Gastrocnemius medialis (tissue), 4 donors: ENCODE measurements at regions not wholly inside any gene's neighbourhood (a gene's known extent, or its start where the extent isn't known, plus 50 kb on each side); places are given as distances from the start of the nearest gene placed in this dataset.

Experiments
- ATAC-seq, 2 donors: fragments of 150-250 bp; one replicate each; pipeline ENCODE4 v1.9.1; 2016
- DNase-seq, 2 donors: peaks; one replicate each; pipeline ENCODE4 v3.0.0-alpha.2; 2019
- H3K27ac ChIP-seq, 4 donors: fragments of 200-600 bp; sonication (generic); 1 replicate in 1 of 4; 2 replicates in 3 of 4; pipeline ENCODE4 v1.5.1; 2016 to 2018; ENCODE audit warnings: mild to moderate bottlenecking in 2 of 4, moderate library complexity in 1 of 4
- H3K27me3 ChIP-seq, 3 donors: fragments of 200-600 bp; sonication (generic) in 2 of 3; 1 replicate in 1 of 3; 2 replicates in 2 of 3; pipeline versions ENCODE4 v1.5.1 to v1.6.0; 2016 to 2019; ENCODE audit warnings: mild to moderate bottlenecking in 1 of 3, moderate library complexity in 1 of 3
- H3K36me3 ChIP-seq, 2 donors: fragments of 200-600 bp; sonication (generic) in 1 of 2; one replicate each; pipeline ENCODE4 v1.5.1; 2017 to 2018
- H3K4me1 ChIP-seq, 2 donors: fragments of 200-600 bp; sonication (generic) in 1 of 2; one replicate each; pipeline ENCODE4 v1.5.1; 2016 to 2017; ENCODE audit warnings: mild to moderate bottlenecking in 2 of 2
- H3K4me3 ChIP-seq, 4 donors: fragments of 200-600 bp; sonication (generic) in 3 of 4; 1 replicate in 1 of 4; 2 replicates in 3 of 4; pipeline ENCODE4 v1.5.1; 2016 to 2019; ENCODE audit warnings: mild to moderate bottlenecking in 2 of 4
- H3K9me3 ChIP-seq, 3 donors: fragments of 200-600 bp; sonication (generic) in 2 of 3; 1 replicate in 1 of 3; 2 replicates in 2 of 3; pipeline ENCODE4 v1.5.1; 2016 to 2019
- POLR2A ChIP-seq, 2 donors: fragments of 450-650 bp; IDR thresholded peaks; one replicate each; pipeline ENCODE4 v1.6.1; 2017; ENCODE audit warnings: antibody characterized with exemption in 2 of 2, mild to moderate bottlenecking in 2 of 2, moderate library complexity in 2 of 2
- in situ Hi-C, 4 donors: fragments of 200-750 bp; cut with MboI; loops; one replicate each; pipeline versions ENCODE4 v1.15.0 to v1.8.0; 2017; ENCODE audit warnings: low sequenced_read_pairs in 4 of 4
- intact Hi-C: fragments of 100-400 bp; cut with DNase I; formaldehyde crosslinking; loops from one replicate; pipeline ENCODE4 v1.15.1; 2023; ENCODE audit warnings: low total_unique reads
- TF ChIP-seq, protein P1 (sequence below), 5 experiments: fragments of 450-650 bp in 3 of 5; fragments of 200-600 bp in 2 of 5; sonication (generic) in 2 of 5; IDR thresholded peaks in 4 of 5; conservative IDR thresholded peaks in 1 of 5; 1 replicate in 4 of 5; 2 replicates in 1 of 5; pipeline ENCODE4 v1.5.1; 2016 to 2019; ENCODE audit warnings: antibody characterized with exemption in 5 of 5, mild to moderate bottlenecking in 3 of 5, moderate library complexity in 3 of 5

DNA sequence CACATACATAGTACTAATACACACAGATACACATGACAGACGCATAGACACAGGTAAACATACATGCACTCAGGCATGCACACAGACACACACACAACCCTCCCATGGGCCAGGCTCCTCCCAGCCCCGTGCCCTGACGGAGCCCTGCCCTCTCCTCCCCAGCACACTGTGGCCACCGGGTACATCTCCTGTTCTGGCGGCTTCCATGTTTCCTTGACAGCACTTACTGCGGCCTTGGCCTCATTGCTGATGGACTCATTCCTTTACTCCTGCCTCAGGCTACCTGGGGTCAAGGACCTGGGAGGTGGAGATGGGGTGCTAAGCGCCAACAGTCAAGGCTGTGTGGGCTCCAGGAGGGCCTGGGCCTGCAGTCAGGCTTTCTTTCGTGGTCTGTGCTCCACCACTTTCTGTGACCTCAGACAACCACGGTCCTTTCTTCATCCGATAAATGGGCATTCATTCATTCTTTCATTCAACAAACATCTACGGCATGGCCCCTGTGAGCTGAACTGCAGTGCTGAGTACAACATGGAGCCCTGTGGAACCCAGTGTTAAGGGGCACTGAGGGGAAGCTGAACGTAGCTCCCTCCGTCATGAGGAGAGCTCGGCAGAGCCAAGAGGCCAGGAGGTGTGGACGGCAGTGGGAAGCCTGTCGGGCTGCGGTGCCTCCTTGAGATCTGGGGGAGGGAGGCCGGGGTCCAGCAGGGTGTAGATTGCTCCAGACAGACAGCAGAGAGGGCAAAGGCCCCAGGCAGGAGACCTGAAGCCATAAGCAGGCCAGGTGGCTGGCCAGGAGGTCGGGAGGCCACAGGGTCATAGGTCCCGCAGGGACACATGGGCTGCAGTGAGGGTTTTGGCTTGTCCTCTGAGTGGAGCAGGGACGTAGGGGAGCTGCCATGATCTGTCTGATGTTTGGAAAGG lies 190.4 kb upstream of the HDAC4 start:
- intact Hi-C loops: no loop called here
- in situ Hi-C loops: no loop called here
- no peaks in the 10 kb centered on the region for H3K36me3 ChIP-seq
- no peaks in the 10 kb centered on the region for H3K27me3 ChIP-seq
- no peak overlapping the region for H3K27ac ChIP-seq
- H3K4me1 ChIP-seq: no peaks in the 10 kb centered on the region
- no peak for ATAC-seq
- no peak for TF ChIP-seq POLR2A (IDR thresholded peaks at IDR 0.05)
- DNase-seq: peak in 1 of 2 donors; percentile 3
- H3K4me3 ChIP-seq: no peak overlapping the region
- no peaks in the 10 kb centered on the region for H3K9me3 ChIP-seq

DNA sequence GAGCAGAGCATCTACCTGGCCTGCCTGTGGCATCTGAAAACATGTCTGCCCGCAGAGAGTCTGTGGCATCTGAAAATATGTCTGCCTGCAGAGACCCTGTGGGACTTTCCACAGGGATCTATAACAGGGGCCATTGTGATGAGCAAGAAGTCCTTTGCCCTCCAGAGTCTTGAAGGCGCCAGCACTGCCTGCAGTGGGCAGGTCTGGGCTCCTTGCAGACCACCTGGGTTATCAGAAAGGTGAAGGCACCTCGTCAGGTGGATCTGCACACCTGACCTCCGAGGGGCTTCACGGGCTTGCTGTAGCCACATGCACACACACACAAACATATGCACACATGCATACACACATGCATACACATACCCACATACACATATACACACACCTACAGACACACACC lies 189.5 kb upstream of the HDAC4 start:
- H3K36me3 ChIP-seq: no peaks in the 10 kb centered on the region
- intact Hi-C loops: no loop called here
- H3K4me3 ChIP-seq: no peak overlapping the region
- ATAC-seq (no peak), DNase-seq (peak in 1 of 2 donors; percentile 1)
- TF ChIP-seq, protein P1, sequence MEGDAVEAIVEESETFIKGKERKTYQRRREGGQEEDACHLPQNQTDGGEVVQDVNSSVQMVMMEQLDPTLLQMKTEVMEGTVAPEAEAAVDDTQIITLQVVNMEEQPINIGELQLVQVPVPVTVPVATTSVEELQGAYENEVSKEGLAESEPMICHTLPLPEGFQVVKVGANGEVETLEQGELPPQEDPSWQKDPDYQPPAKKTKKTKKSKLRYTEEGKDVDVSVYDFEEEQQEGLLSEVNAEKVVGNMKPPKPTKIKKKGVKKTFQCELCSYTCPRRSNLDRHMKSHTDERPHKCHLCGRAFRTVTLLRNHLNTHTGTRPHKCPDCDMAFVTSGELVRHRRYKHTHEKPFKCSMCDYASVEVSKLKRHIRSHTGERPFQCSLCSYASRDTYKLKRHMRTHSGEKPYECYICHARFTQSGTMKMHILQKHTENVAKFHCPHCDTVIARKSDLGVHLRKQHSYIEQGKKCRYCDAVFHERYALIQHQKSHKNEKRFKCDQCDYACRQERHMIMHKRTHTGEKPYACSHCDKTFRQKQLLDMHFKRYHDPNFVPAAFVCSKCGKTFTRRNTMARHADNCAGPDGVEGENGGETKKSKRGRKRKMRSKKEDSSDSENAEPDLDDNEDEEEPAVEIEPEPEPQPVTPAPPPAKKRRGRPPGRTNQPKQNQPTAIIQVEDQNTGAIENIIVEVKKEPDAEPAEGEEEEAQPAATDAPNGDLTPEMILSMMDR (IDR thresholded peaks at IDR 0.05 in 4 of 5, conservative IDR thresholded peaks at IDR 0.05 in 1 of 5): no peak
- no peak for TF ChIP-seq POLR2A (IDR thresholded peaks at IDR 0.05)
- in situ Hi-C loops: no loop called here
- H3K4me1 ChIP-seq: no peaks in the 10 kb centered on the region
- no peaks in the 10 kb centered on the region for H3K27me3 ChIP-seq
- H3K9me3 ChIP-seq: no peaks in the 10 kb centered on the region
- no peak overlapping the region for H3K27ac ChIP-seq

DNA sequence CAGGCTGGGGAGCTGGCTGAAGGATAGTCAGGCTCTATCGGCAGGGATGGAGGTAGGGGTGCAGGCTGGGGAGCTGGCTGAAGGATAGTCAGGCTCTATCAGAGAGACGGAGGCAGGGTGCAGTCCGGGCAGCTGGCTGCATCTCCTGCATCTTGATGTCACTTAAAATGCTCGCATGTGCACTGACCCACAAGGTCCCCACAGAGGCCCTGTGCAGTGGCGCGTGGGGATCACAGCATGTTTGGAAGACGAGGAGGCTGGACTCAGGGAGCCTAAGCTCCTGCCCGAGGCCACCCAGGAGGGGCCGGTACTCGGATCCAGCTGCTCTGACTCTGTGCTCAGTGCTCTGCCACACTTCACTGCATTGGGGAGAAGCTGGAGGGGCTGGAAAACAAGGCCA lies 189.0 kb upstream of the HDAC4 start:
- TF ChIP-seq POLR2A (IDR thresholded peaks at IDR 0.05): no peak
- TF ChIP-seq, protein P1 (IDR thresholded peaks at IDR 0.05 in 4 of 5, conservative IDR thresholded peaks at IDR 0.05 in 1 of 5): no peak
- H3K4me1 ChIP-seq: no peaks in the 10 kb centered on the region
- no peaks in the 10 kb centered on the region for H3K27me3 ChIP-seq
- in situ Hi-C loops (no loop called here), intact Hi-C loops (no loop called here)
- H3K4me3 ChIP-seq: no peak overlapping the region
- DNase-seq (peak in 1 of 2 donors; percentile 5), ATAC-seq (no peak)
- no peak overlapping the region for H3K27ac ChIP-seq
- H3K9me3 ChIP-seq: no peaks in the 10 kb centered on the region
- no peaks in the 10 kb centered on the region for H3K36me3 ChIP-seq

DNA sequence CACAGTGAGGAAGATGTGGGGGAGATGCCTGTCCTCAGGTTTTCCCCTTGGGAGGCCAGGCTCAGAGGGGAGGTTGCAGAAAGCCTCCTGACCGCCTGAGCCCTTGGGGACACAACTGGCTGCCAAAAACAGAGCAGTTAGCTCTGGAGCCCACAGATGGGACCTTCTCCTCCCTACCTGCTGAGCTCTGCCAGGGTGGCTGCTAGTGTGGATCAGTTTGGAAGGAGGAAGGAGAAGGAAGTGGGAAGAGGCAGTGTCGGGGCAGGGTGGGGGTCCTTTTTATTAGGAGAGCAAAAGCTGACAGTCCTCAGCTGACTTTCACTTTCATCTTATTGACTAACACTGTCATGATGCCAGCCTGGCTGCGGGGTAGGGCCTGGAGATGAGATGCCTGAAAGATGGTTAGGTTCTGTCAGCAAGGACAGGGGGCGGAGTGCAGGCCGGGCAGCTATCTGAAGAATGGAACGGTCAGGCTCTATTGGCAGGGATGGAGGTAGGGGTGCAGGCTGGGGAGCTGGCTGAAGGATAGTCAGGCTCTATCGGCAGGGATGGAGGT lies 188.5 kb upstream of the HDAC4 start:
- no peaks in the 10 kb centered on the region for H3K36me3 ChIP-seq
- no peak for TF ChIP-seq POLR2A (IDR thresholded peaks at IDR 0.05)
- in situ Hi-C loops: no loop called here

DNA sequence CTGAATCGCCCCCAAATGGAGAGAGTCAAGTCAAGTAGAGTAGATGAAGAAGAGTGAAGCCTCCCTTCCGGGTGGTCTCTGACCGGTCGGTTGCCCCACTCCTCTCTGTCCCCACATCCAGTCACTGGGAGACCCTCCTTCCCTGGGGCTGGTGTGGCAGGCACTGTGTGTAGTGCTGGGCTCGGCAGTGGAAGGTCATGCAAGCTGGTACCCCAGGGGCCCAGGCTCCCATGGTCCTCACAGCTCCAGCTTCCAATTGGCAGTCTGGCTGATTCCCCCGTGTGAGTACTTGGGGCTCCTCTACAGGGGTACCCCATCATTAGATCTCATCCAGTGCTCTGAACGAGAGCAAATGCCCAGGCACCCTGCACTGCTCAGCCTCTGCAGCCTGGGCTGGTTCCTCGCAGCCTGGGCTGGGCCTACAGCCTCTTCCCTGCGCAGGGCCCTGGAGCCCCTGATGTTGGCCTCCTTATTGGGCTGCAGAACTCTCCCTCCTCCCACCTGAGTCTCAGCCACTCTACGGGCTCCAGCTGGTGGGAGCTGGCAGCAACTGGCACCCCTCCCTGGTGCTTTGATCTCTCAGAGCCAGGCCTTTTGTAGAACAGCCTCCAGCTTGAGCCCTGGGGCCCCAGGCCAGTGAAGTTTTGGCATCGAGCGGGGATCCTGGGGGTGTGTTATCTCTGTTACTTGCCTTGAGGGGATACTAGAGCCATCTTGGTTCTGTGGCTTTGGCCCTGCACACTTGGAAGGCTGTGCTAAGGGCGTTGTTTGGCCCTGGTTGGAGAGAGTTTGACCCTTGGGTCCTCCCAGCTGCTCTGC lies 187.8 kb upstream of the HDAC4 start:
- no peak for DNase-seq
- no peak for TF ChIP-seq POLR2A (IDR thresholded peaks at IDR 0.05)
- TF ChIP-seq, protein P1 (IDR thresholded peaks at IDR 0.05 in 4 of 5, conservative IDR thresholded peaks at IDR 0.05 in 1 of 5): no peak
- intact Hi-C loops: no loop called here

More for the DNA sequence above, 188.5 kb upstream of the HDAC4 start:
- Histone ChIP-seq H3K27ac (no peak overlapping the region), H3K9me3 (no peaks in the 10 kb centered on the region), H3K27me3 (no peaks in the 10 kb centered on the region), H3K4me1 (no peaks in the 10 kb centered on the region), H3K4me3 (no peak overlapping the region)
- intact Hi-C loops: no loop called here
- ATAC-seq: no peak
- peak in 1 of 2 donors; percentile 0 for DNase-seq

More for the DNA sequence above, 187.8 kb upstream of the HDAC4 start:
- in situ Hi-C loops: no loop called here
- Histone ChIP-seq H3K27ac (no peak overlapping the region), H3K4me3 (no peak overlapping the region), H3K36me3 (no peaks in the 10 kb centered on the region), H3K9me3 (no peaks in the 10 kb centered on the region), H3K27me3 (no peaks in the 10 kb centered on the region), H3K4me1 (no peaks in the 10 kb centered on the region)
- ATAC-seq: no peak
